ENCODE measurements at regions not wholly inside any gene's neighbourhood (a gene's known extent, or its start where the extent isn't known, plus 50 kb on each side); places are given as distances from the start of the nearest gene placed in this dataset.

DNA sequence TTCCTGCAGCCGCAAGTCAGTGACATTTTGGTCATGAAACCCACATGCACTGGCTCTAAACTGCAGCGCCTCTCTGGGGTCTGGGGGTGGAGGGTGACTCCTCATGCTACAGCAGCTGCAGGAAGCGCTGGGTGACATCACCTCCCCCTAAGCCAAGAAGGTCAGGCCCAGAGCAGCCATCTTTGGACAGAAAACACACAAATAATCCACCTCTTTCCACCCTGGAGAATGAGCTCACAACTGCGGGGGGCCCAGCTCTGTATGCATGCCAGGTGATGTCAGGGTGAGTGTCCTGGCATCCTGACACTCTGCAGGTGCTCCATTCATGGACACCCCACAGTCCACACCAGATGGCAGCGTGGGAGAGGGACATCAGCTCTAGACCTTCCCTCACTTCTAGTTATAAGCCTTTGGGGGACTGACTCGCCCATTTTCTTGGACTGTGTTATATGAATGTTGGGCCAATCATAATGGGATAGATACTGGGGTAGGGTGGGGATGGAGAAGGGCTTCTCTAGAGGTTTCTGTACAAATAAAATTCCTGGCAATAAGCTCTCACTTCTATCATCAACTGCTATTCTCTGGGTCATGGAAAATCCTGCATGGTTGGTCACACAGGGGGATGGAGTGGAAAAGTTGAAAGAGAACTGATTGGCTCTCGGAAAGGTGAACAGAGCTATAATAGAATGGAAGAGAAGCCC is 70.7 kb upstream of the THBS1 start:
- H3K79me1 ChIP-seq (ENCODE audit: low read depth, low read length): no peaks in the 10 kb centered on the region
- no peak overlapping the region for H3K27ac ChIP-seq (replicated peaks; ENCODE audit: low read length)
- no peak for DNase-seq (ENCODE audit: low spot score)
- H3K14ac ChIP-seq (ENCODE audit: low read length): peak overlapping the region; percentile 59
- H4K91ac ChIP-seq (ENCODE audit: low read depth, low read length, poor library complexity): peak overlapping the region; percentile 30
- no peak overlapping the region for H2BK5ac ChIP-seq (ENCODE audit: low read length)
- H2BK15ac ChIP-seq (ENCODE audit: low read length): no peak overlapping the region
- no peak overlapping the region for H3K4ac ChIP-seq (ENCODE audit: low read length)
- H3K4me3 ChIP-seq (ENCODE audit: low read length in 2 of 2): no peak overlapping the region
- no peak overlapping the region for H3K4me2 ChIP-seq (ENCODE audit: insufficient read depth, low read length, poor library complexity, severe bottlenecking)
- peak overlapping the region; percentile 20 for H3K18ac ChIP-seq (ENCODE audit: low read length)
- no peaks in the 10 kb centered on the region for H3K9me3 ChIP-seq (replicated peaks in 1 of 2; ENCODE audit: control insufficient read depth in 2 of 2, insufficient read depth in 1 of 2, low read depth in 1 of 2, low read length in 2 of 2)
- WGBS, 2 donors (ENCODE audit: extremely low coverage in 2 of 2, insufficient read length in 2 of 2, insufficient replicate concordance in 1 of 2): no CpG with 5 or more reads among the region's 7 CpGs
- peak overlapping the region; percentile 9 for H2BK120ac ChIP-seq (ENCODE audit: low read depth, low read length)
- H2AFZ ChIP-seq (ENCODE audit: low read length): no peak overlapping the region
- H3K4me1 ChIP-seq (ENCODE audit: control insufficient read depth in 2 of 2, insufficient read depth in 1 of 2, low read depth in 1 of 2, low read length in 2 of 2): peaks cover 2% of the 10 kb centered on the region in 2 donors
- H3K36me3 ChIP-seq (replicated peaks in 1 of 2; ENCODE audit: control insufficient read depth in 2 of 2, insufficient read depth in 2 of 2, low read length in 2 of 2): no peaks in the 10 kb centered on the region
- no peak overlapping the region for H3K9ac ChIP-seq (ENCODE audit: low read depth, low read length, poor library complexity)
- H3K27me3 ChIP-seq (ENCODE audit: control insufficient read depth in 3 of 3, insufficient read depth in 3 of 3, low read depth in 1 of 3, low read length in 3 of 3): peaks cover 0 to 7% (median 1%) of the 10 kb centered on the region in 3 experiments
- H4K8ac ChIP-seq (ENCODE audit: low read depth, low read length): no peak overlapping the region
- peak overlapping the region; percentile 18 for H3K23ac ChIP-seq (ENCODE audit: low read depth, low read length, poor library complexity)
- no peak overlapping the region for H2BK12ac ChIP-seq (ENCODE audit: low read length)
- H2AK5ac ChIP-seq (ENCODE audit: low read depth, low read length): peak overlapping the region; percentile 17

DNA sequence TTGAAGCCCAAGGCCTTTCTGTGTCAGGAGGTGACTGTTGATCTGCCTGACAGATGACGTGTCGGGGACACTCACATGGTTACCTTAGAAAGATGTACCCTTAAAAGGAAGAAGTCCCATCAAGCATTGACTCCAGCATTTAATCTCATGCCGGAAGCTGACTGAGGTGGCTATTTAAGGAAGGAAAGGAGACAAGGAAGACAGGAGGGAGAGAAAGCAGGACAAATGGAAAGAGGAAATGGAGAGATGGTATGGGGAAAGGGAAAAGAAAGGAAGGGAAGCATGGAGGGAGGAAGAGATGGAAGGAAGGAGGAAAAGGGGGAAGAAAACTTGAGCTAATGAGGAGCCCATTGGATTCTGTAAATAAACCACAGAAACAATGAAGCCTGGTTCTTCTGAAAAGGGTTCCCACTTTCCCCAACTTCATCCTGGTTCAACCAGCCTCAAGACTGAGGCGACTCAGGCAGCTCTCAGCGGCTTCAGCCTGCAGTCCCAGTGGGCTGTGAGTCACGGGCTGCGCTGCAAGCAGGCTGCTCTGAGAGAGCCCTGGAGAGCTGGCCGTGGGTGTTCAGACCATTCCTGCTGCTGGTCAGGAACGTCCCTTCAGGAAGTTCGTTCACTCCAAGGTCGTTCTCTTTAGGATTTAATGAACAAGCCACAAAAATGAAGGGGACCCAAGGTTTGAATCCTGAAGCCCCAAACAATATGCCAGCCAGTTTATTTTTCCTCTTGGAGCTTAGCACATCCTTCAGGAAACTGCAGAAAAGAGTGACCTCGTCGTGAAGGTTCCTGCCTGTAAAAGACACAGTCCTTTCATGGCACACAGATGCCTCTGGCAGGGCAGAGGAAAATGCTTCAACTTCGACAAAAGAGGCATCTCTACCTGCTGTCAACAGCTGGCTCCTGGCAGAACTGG is 69.6 kb upstream of the THBS1 start:
- H3K79me1 ChIP-seq (ENCODE audit: low read depth, low read length): no peaks in the 10 kb centered on the region

DNA sequence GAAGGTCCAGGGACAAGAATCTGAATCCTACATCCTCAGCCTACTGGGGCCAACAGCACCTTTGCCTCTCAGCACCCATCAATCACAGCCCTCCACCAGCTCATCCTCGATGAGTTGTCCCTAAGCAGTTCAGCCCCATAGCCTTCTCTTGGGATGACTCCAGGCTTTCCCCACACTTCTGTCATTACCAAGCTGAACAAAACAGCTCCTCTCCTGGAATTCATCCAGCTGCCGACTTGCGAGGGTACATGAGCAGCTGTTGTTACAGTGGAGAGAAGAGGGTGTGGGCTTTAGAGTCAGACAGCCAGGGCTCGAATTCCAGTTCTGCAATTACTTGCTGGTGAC is 69.0 kb upstream of the THBS1 start:
- Histone ChIP-seq H3K36me3 (replicated peaks in 1 of 2; ENCODE audit: control insufficient read depth in 2 of 2, insufficient read depth in 2 of 2, low read length in 2 of 2) (no peaks in the 10 kb centered on the region), H2AK5ac (ENCODE audit: low read depth, low read length) (no peak overlapping the region), H3K4me3 (ENCODE audit: low read length in 2 of 2) (no peak overlapping the region), H3K18ac (ENCODE audit: low read length) (peak overlapping the region; percentile 35), H2BK5ac (ENCODE audit: low read length) (no peak overlapping the region), H3K27ac (replicated peaks; ENCODE audit: low read length) (no peak overlapping the region), H3K4me2 (ENCODE audit: insufficient read depth, low read length, poor library complexity, severe bottlenecking) (no peak overlapping the region), H2BK12ac (ENCODE audit: low read length) (no peak overlapping the region), H2AFZ (ENCODE audit: low read length) (peak overlapping the region; percentile 76), H4K8ac (ENCODE audit: low read depth, low read length) (no peak overlapping the region), H3K14ac (ENCODE audit: low read length) (no peak overlapping the region), H4K91ac (ENCODE audit: low read depth, low read length, poor library complexity) (no peak overlapping the region), H3K4ac (ENCODE audit: low read length) (no peak overlapping the region), H3K27me3 (ENCODE audit: control insufficient read depth in 3 of 3, insufficient read depth in 3 of 3, low read depth in 1 of 3, low read length in 3 of 3) (peaks cover 0 to 7% (median 1%) of the 10 kb centered on the region in 3 experiments), H3K9ac (ENCODE audit: low read depth, low read length, poor library complexity) (no peak overlapping the region), H3K79me1 (ENCODE audit: low read depth, low read length) (no peaks in the 10 kb centered on the region), H3K23ac (ENCODE audit: low read depth, low read length, poor library complexity) (no peak overlapping the region), H2BK15ac (ENCODE audit: low read length) (no peak overlapping the region), H3K9me3 (replicated peaks in 1 of 2; ENCODE audit: control insufficient read depth in 2 of 2, insufficient read depth in 1 of 2, low read depth in 1 of 2, low read length in 2 of 2) (no peaks in the 10 kb centered on the region), H2BK120ac (ENCODE audit: low read depth, low read length) (no peak overlapping the region), H3K4me1 (ENCODE audit: control insufficient read depth in 2 of 2, insufficient read depth in 1 of 2, low read depth in 1 of 2, low read length in 2 of 2) (peaks cover 2% of the 10 kb centered on the region in 2 donors)
- no peak for DNase-seq (ENCODE audit: low spot score)
- WGBS, 2 donors (ENCODE audit: extremely low coverage in 2 of 2, insufficient read length in 2 of 2, insufficient replicate concordance in 1 of 2): no CpG with 5 or more reads among the region's 4 CpGs

More for the DNA sequence above, 69.6 kb upstream of the THBS1 start:
- H3K4me3 ChIP-seq (ENCODE audit: low read length in 2 of 2): no peak overlapping the region
- H2BK15ac ChIP-seq (ENCODE audit: low read length): no peak overlapping the region
- no peak overlapping the region for H2BK120ac ChIP-seq (ENCODE audit: low read depth, low read length)
- H3K36me3 ChIP-seq (replicated peaks in 1 of 2; ENCODE audit: control insufficient read depth in 2 of 2, insufficient read depth in 2 of 2, low read length in 2 of 2): no peaks in the 10 kb centered on the region
- no peaks in the 10 kb centered on the region for H3K9me3 ChIP-seq (replicated peaks in 1 of 2; ENCODE audit: control insufficient read depth in 2 of 2, insufficient read depth in 1 of 2, low read depth in 1 of 2, low read length in 2 of 2)
- no peak overlapping the region for H3K4me2 ChIP-seq (ENCODE audit: insufficient read depth, low read length, poor library complexity, severe bottlenecking)
- no peak overlapping the region for H3K23ac ChIP-seq (ENCODE audit: low read depth, low read length, poor library complexity)
- no peak for DNase-seq (ENCODE audit: low spot score)
- peaks cover 0 to 7% (median 1%) of the 10 kb centered on the region in 3 experiments for H3K27me3 ChIP-seq (ENCODE audit: control insufficient read depth in 3 of 3, insufficient read depth in 3 of 3, low read depth in 1 of 3, low read length in 3 of 3)
- no peak overlapping the region for H2BK5ac ChIP-seq (ENCODE audit: low read length)
- no peak overlapping the region for H3K9ac ChIP-seq (ENCODE audit: low read depth, low read length, poor library complexity)
- peak overlapping the region; percentile 35 for H3K18ac ChIP-seq (ENCODE audit: low read length)
- H2BK12ac ChIP-seq (ENCODE audit: low read length): no peak overlapping the region
- no peak overlapping the region for H4K91ac ChIP-seq (ENCODE audit: low read depth, low read length, poor library complexity)
- peaks cover 2% of the 10 kb centered on the region in 2 donors for H3K4me1 ChIP-seq (ENCODE audit: control insufficient read depth in 2 of 2, insufficient read depth in 1 of 2, low read depth in 1 of 2, low read length in 2 of 2)
- H3K4ac ChIP-seq (ENCODE audit: low read length): no peak overlapping the region
- no CpG with 5 or more reads among the region's 14 CpGs for WGBS, 2 donors (ENCODE audit: extremely low coverage in 2 of 2, insufficient read length in 2 of 2, insufficient replicate concordance in 1 of 2)
- no peak overlapping the region for H3K14ac ChIP-seq (ENCODE audit: low read length)
- H2AK5ac ChIP-seq (ENCODE audit: low read depth, low read length): no peak overlapping the region
- peak overlapping the region; percentile 76 for H2AFZ ChIP-seq (ENCODE audit: low read length)
- no peak overlapping the region for H3K27ac ChIP-seq (replicated peaks; ENCODE audit: low read length)
- no peak overlapping the region for H4K8ac ChIP-seq (ENCODE audit: low read depth, low read length)

DNA sequence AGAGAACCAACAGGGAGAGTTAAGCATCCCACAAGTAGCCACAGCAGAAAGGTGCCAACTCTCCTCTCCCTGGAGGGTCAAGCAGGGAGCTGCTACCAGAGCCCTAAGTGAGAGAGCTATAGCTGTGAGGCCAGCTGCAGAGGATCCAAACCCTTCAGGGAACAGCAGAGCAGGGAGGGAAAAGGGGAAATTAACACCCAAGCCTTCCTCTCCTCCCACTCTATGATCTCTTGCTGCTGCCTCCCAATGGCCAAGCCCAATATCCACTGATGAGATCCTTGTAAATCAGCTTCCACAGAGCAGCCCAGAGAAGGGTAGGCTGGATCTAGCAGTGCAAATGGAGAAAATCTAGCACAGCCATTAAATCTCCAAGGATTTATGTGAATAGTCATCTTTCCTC is 68.2 kb upstream of the THBS1 start:
- H2AFZ ChIP-seq (ENCODE audit: low read length): no peak overlapping the region
- H4K8ac ChIP-seq (ENCODE audit: low read depth, low read length): no peak overlapping the region
- H3K27me3 ChIP-seq (ENCODE audit: control insufficient read depth in 3 of 3, insufficient read depth in 3 of 3, low read depth in 1 of 3, low read length in 3 of 3): peaks cover 0 to 7% (median 1%) of the 10 kb centered on the region in 3 experiments
- no peak overlapping the region for H2AK5ac ChIP-seq (ENCODE audit: low read depth, low read length)
- no peak overlapping the region for H3K23ac ChIP-seq (ENCODE audit: low read depth, low read length, poor library complexity)
- peaks cover 2% of the 10 kb centered on the region in 2 donors for H3K4me1 ChIP-seq (ENCODE audit: control insufficient read depth in 2 of 2, insufficient read depth in 1 of 2, low read depth in 1 of 2, low read length in 2 of 2)
- H3K27ac ChIP-seq (replicated peaks; ENCODE audit: low read length): no peak overlapping the region
- H3K9ac ChIP-seq (ENCODE audit: low read depth, low read length, poor library complexity): no peak overlapping the region
- H4K91ac ChIP-seq (ENCODE audit: low read depth, low read length, poor library complexity): no peak overlapping the region
- no peak overlapping the region for H3K4me2 ChIP-seq (ENCODE audit: insufficient read depth, low read length, poor library complexity, severe bottlenecking)
- H3K79me1 ChIP-seq (ENCODE audit: low read depth, low read length): no peaks in the 10 kb centered on the region
- H3K14ac ChIP-seq (ENCODE audit: low read length): no peak overlapping the region
- no peaks in the 10 kb centered on the region for H3K9me3 ChIP-seq (replicated peaks in 1 of 2; ENCODE audit: control insufficient read depth in 2 of 2, insufficient read depth in 1 of 2, low read depth in 1 of 2, low read length in 2 of 2)
- no peak overlapping the region for H3K4ac ChIP-seq (ENCODE audit: low read length)
- H3K36me3 ChIP-seq (replicated peaks in 1 of 2; ENCODE audit: control insufficient read depth in 2 of 2, insufficient read depth in 2 of 2, low read length in 2 of 2): no peaks in the 10 kb centered on the region
- H3K4me3 ChIP-seq (ENCODE audit: low read length in 2 of 2): no peak overlapping the region
- no peak overlapping the region for H2BK15ac ChIP-seq (ENCODE audit: low read length)
- no peak overlapping the region for H2BK12ac ChIP-seq (ENCODE audit: low read length)
- H2BK120ac ChIP-seq (ENCODE audit: low read depth, low read length): no peak overlapping the region
- peak overlapping the region; percentile 50 for H3K18ac ChIP-seq (ENCODE audit: low read length)
- DNase-seq (ENCODE audit: low spot score): no peak
- H2BK5ac ChIP-seq (ENCODE audit: low read length): no peak overlapping the region

Measured in neuronal stem cell (in vitro differentiated cells).